ENCODE measurements at regions not wholly inside any gene's neighbourhood (a gene's known extent, or its start where the extent isn't known, plus 50 kb on each side); places are given as distances from the start of the nearest gene placed in this dataset.
"Not testable (repeated sequence)": the region's sequence is repeated elsewhere in the genome, so short reads cannot be mapped to it uniquely, and the experiment has no call there.

DNA sequence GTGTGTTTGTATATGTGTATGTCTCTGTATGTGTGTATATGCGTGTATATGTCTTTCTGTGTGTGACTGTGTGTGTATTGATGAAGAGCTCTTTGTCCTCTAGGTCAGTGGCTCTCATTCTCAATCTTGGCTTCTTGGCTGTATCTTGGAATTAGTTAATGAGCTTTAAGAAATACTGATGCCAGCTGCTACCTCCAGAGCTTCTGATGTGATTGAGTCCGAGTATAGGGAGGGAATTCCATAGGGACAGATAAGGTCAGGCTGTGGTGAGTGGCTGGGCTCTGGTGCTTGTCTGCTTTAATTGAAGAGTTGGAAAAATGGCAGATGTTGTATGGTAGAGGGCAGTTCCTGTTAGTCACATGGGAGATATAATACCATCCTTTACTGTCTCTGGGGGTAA lies 140.1 kb downstream of the C12orf75 start:
- H3K27me3 Mint-ChIP-seq (ENCODE audit: low read depth in 2 of 2): peaks cover 7 to 10% of the 10 kb centered on the region in 2 donors
- 72% methylated on average over 2 of the region's 2 CpGs for WGBS (ENCODE audit: insufficient coverage)
- peaks cover 4% of the 10 kb centered on the region for H3K27me3 ChIP-seq (ENCODE audit: control insufficient read depth, insufficient read depth, low read length)
- H3K4me3 ChIP-seq (ENCODE audit: low read length): no peak overlapping the region
- intact Hi-C loops (cut with micrococcal nuclease): no loop called here
- no peak for DNase-seq
- no peaks in the 10 kb centered on the region for H3K4me1 Mint-ChIP-seq
- H3K4me1 ChIP-seq (ENCODE audit: control insufficient read depth, insufficient read depth, low read length): no peaks in the 10 kb centered on the region
- H3K9me3 ChIP-seq (ENCODE audit: control insufficient read depth, insufficient read depth, low read length): no peaks in the 10 kb centered on the region
- H3K27ac ChIP-seq (ENCODE audit: low read length): no peak overlapping the region
- peak in 1 of 3 donors; percentile 7 for ATAC-seq
- no peaks in the 10 kb centered on the region for H3K36me3 ChIP-seq (ENCODE audit: control insufficient read depth, insufficient read depth, low read length)
- TF ChIP-seq, protein P1, sequence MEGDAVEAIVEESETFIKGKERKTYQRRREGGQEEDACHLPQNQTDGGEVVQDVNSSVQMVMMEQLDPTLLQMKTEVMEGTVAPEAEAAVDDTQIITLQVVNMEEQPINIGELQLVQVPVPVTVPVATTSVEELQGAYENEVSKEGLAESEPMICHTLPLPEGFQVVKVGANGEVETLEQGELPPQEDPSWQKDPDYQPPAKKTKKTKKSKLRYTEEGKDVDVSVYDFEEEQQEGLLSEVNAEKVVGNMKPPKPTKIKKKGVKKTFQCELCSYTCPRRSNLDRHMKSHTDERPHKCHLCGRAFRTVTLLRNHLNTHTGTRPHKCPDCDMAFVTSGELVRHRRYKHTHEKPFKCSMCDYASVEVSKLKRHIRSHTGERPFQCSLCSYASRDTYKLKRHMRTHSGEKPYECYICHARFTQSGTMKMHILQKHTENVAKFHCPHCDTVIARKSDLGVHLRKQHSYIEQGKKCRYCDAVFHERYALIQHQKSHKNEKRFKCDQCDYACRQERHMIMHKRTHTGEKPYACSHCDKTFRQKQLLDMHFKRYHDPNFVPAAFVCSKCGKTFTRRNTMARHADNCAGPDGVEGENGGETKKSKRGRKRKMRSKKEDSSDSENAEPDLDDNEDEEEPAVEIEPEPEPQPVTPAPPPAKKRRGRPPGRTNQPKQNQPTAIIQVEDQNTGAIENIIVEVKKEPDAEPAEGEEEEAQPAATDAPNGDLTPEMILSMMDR (IDR thresholded peaks at IDR 0.05): no peak
- H3K36me3 Mint-ChIP-seq: no peaks in the 10 kb centered on the region
- H3K4me3 Mint-ChIP-seq: no peak overlapping the region
- no peak overlapping the region for H3K27ac Mint-ChIP-seq
- H3K9me3 Mint-ChIP-seq: no peaks in the 10 kb centered on the region

DNA sequence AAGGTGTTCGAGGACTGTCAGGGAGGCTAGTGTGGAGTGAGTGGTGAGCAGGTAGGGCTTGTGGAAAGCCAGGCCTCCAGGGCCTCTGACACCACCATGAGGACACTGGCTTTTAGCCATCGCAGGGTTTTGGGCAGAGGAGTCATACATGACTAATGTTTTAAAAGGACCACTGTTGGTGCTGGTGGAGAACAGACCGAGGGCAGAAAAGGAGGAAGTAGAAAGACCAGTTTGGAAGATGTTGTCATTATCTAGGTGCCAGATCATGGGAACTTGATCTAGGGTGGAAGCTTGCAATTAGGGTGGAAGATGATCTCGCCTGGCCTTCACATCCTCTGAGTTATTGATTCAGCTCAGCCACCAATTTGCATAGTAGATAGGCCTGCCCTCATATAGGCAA lies 144.2 kb downstream of the C12orf75 start:
- DNase-seq (no peak), ATAC-seq (no peak)
- H3K27ac Mint-ChIP-seq: no peak overlapping the region
- no peaks in the 10 kb centered on the region for H3K27me3 ChIP-seq (ENCODE audit: control insufficient read depth, insufficient read depth, low read length)
- H3K4me3 Mint-ChIP-seq: no peak overlapping the region
- no peaks in the 10 kb centered on the region for H3K9me3 Mint-ChIP-seq
- 69% methylated on average over 4 of the region's 4 CpGs for WGBS (ENCODE audit: insufficient coverage)
- H3K4me1 Mint-ChIP-seq: no peaks in the 10 kb centered on the region
- H3K36me3 Mint-ChIP-seq: no peaks in the 10 kb centered on the region
- H3K27me3 Mint-ChIP-seq (ENCODE audit: low read depth in 2 of 2): peaks cover 0 to 5% of the 10 kb centered on the region in 2 donors
- TF ChIP-seq, protein P1 (IDR thresholded peaks at IDR 0.05): no peak
- no peak overlapping the region for H3K27ac ChIP-seq (ENCODE audit: low read length)
- no peaks in the 10 kb centered on the region for H3K9me3 ChIP-seq (ENCODE audit: control insufficient read depth, insufficient read depth, low read length)
- intact Hi-C loops (cut with micrococcal nuclease): no loop called here
- no peak overlapping the region for H3K4me3 ChIP-seq (ENCODE audit: low read length)
- H3K36me3 ChIP-seq (ENCODE audit: control insufficient read depth, insufficient read depth, low read length): no peaks in the 10 kb centered on the region
- H3K4me1 ChIP-seq (ENCODE audit: control insufficient read depth, insufficient read depth, low read length): no peaks in the 10 kb centered on the region

DNA sequence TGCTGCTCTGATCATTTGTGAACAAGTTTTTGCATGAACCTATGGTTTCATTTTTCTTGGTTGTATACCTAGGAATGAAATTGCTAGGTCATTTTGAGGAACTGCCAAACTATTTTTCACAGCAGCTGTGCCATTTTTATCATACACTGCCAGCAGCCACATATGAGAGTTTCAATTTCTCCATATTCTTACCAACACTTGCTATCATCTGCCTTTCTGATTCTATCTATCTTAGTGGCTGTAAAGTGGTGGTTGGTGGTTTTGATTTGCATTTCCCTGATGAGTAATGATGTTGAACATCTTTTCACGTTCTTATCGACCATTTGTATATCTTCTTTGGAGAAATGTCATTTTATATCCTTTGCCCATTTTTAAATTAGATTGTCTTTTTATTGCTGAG lies 146.1 kb downstream of the C12orf75 start:
- intact Hi-C loops (cut with micrococcal nuclease): no loop called here
- Histone ChIP-seq H3K4me3 (ENCODE audit: low read length) (no peak overlapping the region), H3K4me1 (ENCODE audit: control insufficient read depth, insufficient read depth, low read length) (no peaks in the 10 kb centered on the region), H3K9me3 (ENCODE audit: control insufficient read depth, insufficient read depth, low read length) (no peaks in the 10 kb centered on the region), H3K36me3 (ENCODE audit: control insufficient read depth, insufficient read depth, low read length) (no peaks in the 10 kb centered on the region), H3K27ac (ENCODE audit: low read length) (no peak overlapping the region), H3K27me3 (ENCODE audit: control insufficient read depth, insufficient read depth, low read length) (no peaks in the 10 kb centered on the region)
- H3K36me3 Mint-ChIP-seq: no peaks in the 10 kb centered on the region
- no peaks in the 10 kb centered on the region for H3K9me3 Mint-ChIP-seq
- no CpG with 5 or more reads among the region's 2 CpGs for WGBS (ENCODE audit: insufficient coverage)
- H3K27me3 Mint-ChIP-seq (ENCODE audit: low read depth in 2 of 2): peaks cover 0 to 5% of the 10 kb centered on the region in 2 donors
- H3K27ac Mint-ChIP-seq: no peak overlapping the region
- peak in 1 of 3 donors; percentile 35 for ATAC-seq
- H3K4me1 Mint-ChIP-seq: no peaks in the 10 kb centered on the region
- no peak for DNase-seq
- TF ChIP-seq, protein P1 (IDR thresholded peaks at IDR 0.05): no peak
- no peak overlapping the region for H3K4me3 Mint-ChIP-seq

DNA sequence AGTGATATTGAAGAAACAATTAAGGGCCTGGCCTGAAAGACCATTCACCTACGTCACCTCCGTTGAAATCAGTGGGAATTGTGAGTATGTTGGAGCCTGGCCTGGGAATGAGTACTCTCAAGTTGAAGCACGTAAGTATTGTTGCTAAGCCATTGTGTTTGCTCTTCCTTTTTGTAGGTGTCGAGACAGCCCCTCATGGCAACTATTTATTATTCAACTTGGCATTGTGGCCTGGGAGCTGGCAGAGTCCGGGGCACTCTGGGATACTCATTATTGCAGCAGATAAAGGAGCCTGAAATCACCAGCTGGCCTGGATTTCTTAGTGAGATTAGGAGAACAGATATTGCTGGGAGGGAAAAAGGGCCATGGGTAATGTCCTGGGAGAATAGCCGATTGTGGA lies 147.4 kb downstream of the C12orf75 start:
- Mint-ChIP-seq H3K27me3 (ENCODE audit: low read depth in 2 of 2) (peaks cover 0 to 5% of the 10 kb centered on the region in 2 donors), H3K4me1 (no peaks in the 10 kb centered on the region), H3K27ac (no peak overlapping the region), H3K9me3 (no peaks in the 10 kb centered on the region), H3K36me3 (no peaks in the 10 kb centered on the region), H3K4me3 (no peak overlapping the region)
- no peaks in the 10 kb centered on the region for H3K27me3 ChIP-seq (ENCODE audit: control insufficient read depth, insufficient read depth, low read length)
- TF ChIP-seq, protein P1 (IDR thresholded peaks at IDR 0.05): no peak
- no peaks in the 10 kb centered on the region for H3K4me1 ChIP-seq (ENCODE audit: control insufficient read depth, insufficient read depth, low read length)
- intact Hi-C loops (cut with micrococcal nuclease): no loop called here
- WGBS (ENCODE audit: insufficient coverage): 82% methylated on average over 6 of the region's 6 CpGs
- H3K9me3 ChIP-seq (ENCODE audit: control insufficient read depth, insufficient read depth, low read length): no peaks in the 10 kb centered on the region
- no peak for ATAC-seq
- H3K27ac ChIP-seq (ENCODE audit: low read length): no peak overlapping the region
- DNase-seq: no peak
- H3K4me3 ChIP-seq (ENCODE audit: low read length): no peak overlapping the region
- H3K36me3 ChIP-seq (ENCODE audit: control insufficient read depth, insufficient read depth, low read length): no peaks in the 10 kb centered on the region

DNA sequence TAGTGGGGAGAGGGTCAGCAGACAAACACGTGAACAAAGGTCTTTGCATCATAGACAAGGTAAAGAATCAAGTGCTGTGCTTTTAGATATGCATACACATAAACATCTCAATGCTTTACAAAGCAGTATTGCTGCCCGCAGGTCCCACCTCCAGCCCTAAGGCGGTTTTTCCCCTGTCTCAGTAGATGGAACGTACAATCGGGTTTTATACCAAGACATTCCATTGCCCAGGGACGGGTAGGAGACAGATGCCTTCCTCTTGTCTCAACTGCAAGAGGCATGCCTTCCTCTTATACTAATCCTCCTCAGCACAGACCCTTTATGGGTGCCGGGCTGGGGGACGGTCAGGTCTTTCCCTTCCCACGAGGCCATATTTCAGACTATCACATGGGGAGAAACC lies 148.3 kb downstream of the C12orf75 start:
- H3K4me3 ChIP-seq (ENCODE audit: low read length); H3K4me1 ChIP-seq (ENCODE audit: control insufficient read depth, insufficient read depth, low read length); H3K27ac ChIP-seq (ENCODE audit: low read length); H3K36me3 ChIP-seq (ENCODE audit: control insufficient read depth, insufficient read depth, low read length); H3K27ac Mint-ChIP-seq; H3K27me3 Mint-ChIP-seq (ENCODE audit: low read depth in 2 of 2); DNase-seq; H3K9me3 Mint-ChIP-seq; H3K27me3 ChIP-seq (ENCODE audit: control insufficient read depth, insufficient read depth, low read length); H3K36me3 Mint-ChIP-seq; H3K9me3 ChIP-seq (ENCODE audit: control insufficient read depth, insufficient read depth, low read length); ATAC-seq; H3K4me3 Mint-ChIP-seq; intact Hi-C loops (cut with micrococcal nuclease); H3K4me1 Mint-ChIP-seq: not testable (repeated sequence)
- WGBS (ENCODE audit: insufficient coverage): 88% methylated on average over 8 of the region's 9 CpGs

Measured in natural killer cell (primary cell).